DMS 273 treated with DMSO at 0.1 percent for 48 hours (cell line): ENCODE measurements at regions not wholly inside any gene's neighbourhood (a gene's known extent, or its start where the extent isn't known, plus 50 kb on each side); places are given as distances from the start of the nearest gene placed in this dataset.
A peak's percentile ranks its signal among the peaks of the same experiment; 100 is the strongest.

Experiments used
- DNase-seq: peaks from one replicate; lab custom pipeline; 2025; lab: John Stamatoyannopoulos, UW

DNA sequence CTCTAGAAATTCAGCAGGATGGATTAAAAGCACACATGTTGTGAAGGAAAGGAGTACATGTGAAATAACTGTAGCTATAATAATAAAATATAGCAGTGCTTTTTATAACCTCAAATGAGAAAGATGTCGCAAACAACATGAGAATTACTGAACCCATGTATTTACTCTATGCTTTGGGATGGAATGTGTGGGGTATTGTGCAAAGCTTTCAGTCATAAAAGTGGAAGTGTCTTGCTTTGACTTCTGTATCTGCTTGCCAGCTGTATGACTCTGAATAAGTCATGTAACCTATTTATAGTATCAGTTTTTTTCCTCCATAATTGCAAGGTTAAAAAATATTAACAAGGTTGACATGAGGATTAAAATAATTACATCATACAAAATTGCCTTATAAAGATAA lies 519.3 kb upstream of the CADM2 start:
- no peak for DNase-seq

DNA sequence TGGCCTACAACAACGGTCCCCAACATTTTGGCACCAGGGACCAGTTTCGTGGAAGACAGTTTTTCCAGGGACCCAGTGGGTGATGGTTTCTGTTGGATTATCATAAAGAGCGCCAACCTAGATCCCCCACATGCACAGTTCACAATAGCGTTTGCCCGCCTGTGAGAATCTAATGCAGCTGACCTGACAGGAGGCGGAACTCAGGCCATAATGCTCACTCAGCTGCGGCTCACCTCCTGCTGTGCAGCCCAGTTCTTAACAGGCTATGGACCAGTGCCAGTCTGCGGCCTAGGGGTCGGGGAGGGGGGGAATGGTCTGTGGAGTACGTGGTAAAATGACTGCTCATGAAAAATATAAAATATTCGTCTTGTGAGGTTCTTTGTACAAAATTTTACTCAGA lies 518.5 kb upstream of the CADM2 start:
- DNase-seq: no peak

DNA sequence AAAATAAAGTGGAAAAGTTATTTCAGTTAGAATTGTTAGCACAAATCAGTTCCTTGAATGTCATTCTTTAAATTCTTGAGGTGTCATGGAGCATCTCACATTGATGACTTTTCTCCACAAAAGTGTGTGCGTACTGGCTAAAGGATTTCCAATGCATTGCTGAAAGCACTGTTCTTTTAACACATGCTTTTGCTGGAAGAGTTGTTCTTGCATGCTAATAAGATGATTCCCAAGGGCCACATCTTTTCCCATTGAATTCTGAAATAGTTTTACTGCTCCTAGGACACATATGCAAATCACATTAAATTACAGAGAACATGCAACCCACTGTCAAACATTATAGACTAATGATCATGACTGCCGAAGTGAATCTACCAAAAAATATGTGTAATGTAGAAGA lies 516.3 kb upstream of the CADM2 start:
- DNase-seq: no peak

DNA sequence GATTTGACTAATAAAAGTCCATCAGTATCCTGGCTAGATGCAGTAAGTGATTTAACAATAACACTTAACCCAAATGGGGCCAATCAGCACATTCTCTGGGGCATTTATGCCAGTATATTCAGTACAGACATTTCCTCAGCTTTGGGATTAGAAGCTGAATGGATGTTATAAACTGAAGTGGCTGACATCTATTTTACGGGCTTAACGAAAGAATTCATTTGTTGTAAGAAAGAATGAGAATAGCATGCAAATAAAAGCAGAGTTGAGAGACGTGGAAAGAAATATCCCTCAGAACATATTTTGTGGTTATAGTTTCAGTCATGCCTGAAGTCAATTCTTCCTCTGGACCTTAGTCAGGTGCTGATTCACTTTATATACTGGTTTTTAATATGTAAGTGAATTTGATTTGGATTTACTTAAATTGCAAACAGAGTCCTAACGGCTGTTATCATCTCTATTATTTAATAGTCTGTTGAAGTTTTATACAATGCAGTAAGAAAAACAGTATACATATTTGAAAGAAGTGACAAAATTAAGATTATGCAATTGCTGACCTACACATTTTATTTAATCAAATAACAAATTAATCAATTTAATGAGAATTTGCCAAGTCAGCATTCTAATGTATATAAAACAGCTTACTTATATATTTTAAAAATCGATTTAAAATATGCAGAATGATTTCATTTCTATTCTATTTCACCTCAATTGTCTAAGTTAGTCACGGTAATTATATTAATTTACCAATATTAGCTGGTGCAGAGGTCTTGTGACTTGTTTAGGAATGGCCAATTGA lies 513.9 kb upstream of the CADM2 start:
- DNase-seq: no peak

DNA sequence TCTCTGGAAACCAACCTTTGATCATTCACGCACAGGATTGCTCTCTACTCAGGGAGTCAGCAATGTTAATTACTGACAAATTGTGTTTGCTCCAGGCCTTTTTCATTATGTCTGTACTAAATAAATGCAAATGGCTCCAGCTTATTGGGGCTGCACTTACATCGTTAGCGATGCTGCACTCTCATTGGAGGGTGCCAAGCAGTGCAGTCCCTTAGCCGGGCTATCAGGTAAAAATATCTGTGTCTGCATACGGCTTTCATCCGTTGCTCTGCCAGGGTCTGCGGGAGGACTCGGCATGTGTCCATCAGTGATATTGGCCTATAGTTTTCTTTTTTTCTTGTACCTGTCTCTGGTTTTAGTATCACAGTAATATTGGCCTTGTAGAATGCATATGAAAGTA lies 471.5 kb upstream of the CADM2 start:
- DNase-seq: no peak

DNA sequence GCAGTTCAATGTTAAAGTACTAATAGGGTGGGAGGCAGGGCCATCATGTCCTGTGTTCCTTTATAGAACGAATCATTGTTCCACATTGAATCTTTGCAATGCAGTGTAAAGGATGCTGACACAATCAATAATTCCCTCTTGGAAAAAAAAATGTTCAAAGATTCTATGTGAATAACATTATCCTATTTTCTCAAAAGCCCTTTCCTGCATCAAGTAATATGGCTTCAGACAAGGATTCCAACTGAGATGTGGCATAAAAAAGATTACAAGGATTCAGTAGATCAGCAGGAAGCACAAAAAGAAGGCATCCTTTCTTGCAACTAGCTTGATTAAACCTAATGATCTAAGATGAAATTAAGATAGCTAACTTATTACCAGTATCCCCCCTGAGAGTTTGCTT lies 454.0 kb upstream of the CADM2 start:
- no peak for DNase-seq

DNA sequence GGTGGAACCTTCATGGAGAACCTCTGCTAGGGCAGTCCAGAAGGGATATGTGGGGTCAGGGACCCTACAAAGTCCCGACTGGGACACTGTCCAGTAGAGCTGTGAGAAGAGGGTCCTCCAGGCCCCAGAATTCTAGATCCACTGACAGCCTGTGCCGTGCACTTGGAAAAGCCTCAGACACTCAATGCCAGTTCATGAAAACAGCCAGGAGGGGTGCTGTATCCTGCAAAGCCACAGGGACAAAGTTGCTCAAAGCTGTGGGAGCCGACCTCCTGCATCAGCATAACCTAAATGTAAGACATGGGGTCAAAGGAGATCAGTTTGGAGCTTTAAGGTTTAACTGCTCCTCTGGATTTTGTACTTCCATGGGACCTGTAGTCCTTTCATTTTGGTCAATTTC lies 448.8 kb upstream of the CADM2 start:
- no peak for DNase-seq

DNA sequence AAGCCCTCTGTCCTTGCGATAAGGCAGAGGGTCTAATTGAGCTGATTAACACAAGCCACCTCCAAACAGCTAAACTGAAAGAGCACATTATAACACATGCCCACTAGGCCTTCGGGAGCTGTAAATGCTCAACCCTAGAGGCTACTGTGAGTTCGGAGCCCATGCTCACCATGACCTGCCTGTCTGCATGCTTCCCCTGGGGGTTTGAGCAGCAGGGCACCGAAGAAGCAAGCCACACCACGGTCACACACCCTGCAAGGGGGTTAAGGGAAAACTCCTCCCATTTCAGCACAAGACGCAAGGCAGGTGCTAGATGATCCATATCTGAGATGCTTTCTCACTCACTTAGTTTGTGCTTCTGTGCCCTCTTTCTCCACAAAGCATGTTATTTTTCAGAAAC lies 435.9 kb upstream of the CADM2 start:
- DNase-seq: no peak

DNA sequence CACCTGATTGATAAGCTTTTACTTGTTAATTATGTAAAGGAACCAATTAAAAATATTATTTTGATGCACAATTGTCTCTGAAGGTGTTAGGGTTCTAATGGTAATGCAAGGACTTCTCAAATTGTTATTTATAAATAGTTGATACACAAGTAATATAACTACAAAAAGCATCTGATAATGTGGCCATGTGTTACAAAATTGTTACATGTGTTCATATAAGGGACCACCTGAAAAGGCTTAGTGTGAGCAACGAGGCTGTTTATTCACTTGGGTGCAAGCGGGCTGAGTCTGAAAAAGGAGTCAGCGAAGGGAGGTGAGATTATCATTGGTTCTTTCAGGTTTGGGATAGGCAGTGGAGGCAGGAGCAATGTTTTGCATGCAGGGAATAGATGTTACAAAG lies 421.9 kb upstream of the CADM2 start:
- no peak for DNase-seq

DNA sequence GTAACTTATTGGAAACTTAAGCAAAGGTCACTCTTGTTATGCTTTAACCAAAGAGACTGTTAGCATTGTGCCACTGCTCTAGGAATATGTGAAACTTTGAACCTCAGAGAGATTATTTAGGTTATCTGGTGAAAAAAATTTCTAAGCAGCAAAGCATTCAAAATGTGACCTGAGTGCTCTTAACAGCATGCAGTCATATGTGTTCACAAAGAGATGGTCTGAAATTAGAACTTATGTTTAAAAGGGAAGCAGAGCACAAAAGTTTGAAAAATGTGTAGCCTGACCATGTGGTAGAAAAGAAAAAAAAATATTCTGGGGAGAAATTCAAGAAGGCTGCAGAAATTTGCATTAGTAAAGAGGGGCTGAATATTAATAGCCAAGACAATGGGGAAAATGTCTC lies 420.2 kb upstream of the CADM2 start:
- no peak for DNase-seq

DNA sequence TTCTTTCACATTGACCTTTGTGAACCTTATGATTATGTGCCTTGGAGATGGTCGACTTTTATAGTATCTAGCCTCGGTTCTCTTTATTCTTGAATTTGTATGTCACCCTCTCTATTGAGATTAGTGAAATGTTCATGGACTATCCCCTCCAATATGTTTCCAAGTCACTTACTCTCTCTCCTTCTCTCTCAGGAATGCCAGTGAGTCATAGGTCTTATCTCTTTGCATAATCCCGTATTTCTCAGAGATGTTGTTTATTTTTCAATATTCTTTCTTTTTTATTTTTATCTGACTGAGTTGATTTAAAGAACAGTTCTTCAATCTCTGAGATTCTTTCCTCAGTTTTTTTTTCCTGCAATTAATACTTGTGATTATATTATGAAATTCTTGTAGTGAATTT lies 411.6 kb upstream of the CADM2 start:
- no peak for DNase-seq

DNA sequence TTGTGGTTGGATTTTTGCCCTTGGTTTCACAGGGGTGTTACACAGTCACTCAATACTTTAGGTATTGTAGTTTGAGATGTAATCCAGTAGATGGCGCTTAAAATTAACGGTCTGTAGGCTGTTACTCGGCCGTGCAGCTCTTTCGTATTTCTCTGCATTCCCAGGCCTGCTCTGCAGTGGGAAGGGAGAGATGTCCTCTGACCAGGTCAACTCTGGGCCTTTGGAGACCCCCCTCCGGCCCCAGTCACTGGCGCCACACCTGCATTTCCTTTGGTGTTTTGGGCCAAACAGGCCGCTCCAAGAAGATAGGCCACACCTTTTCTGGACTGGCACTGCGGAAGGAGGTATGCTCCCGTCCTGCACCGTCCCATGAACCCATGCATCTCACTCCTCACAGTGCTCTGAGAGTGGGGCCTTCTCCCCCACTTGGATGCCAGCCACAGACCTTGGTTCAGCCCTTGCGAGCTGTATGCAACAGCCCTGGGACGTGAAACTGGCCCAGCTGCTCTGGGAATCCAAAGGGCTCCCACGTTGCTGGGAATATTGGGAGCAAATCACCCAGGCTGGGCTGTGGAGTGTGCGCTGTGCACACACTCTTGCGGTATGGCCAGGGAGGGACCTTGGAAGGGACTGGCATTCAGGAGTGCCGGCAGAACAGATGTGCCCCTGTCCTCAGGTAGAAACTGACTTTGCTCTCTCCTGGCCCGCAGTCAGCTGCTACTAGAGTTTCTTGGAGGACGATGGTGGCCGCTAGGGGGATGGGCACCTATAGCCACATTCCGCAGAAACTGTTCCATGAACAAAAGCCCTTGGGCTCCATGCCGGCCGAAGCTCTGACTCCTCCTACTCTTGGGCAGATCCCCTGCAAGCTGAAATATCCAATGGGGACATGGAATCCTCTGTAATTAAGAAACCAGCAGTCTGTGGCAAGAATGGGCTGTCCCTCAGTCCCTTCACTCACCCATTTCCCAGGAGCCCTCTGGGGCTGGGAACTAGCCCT lies 410.5 kb upstream of the CADM2 start:
- no peak for DNase-seq

DNA sequence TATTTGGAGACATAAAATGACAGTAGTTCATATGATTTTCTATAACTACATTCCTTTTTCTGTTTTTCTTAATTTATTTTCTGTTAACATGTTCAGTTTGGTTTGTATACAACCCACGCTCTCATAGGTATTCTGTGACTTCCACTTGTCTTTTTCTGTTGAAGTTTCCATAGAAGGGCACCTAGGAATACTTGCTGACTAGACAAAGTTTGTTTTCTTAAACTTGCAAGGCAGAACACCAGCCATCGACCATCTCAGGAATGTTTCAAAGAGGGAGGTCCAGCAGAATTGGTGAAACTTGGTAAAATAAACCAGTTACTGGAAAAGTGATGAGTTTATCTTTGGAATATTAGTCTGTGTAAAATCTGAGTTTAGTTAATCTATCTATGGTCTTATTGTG lies 403.2 kb upstream of the CADM2 start:
- no peak for DNase-seq

DNA sequence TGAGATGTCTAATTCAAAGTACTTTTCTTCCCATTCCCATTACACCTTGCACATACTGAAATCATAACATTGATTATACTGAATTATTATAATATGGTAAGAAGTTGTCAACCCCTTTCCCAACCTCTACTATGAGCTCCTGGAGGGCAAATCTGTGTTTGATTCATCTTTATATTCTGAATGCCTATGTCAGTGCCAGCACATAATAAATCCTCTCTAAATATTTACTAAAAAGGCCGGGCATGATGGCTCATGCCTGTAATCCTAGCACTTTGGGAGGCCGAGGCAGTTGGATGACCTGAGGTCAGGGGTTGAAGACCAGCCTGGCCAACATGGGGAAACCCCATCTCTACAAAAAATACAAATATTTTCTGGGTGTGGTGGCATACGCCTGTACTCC lies 392.5 kb upstream of the CADM2 start:
- DNase-seq: no peak

DNA sequence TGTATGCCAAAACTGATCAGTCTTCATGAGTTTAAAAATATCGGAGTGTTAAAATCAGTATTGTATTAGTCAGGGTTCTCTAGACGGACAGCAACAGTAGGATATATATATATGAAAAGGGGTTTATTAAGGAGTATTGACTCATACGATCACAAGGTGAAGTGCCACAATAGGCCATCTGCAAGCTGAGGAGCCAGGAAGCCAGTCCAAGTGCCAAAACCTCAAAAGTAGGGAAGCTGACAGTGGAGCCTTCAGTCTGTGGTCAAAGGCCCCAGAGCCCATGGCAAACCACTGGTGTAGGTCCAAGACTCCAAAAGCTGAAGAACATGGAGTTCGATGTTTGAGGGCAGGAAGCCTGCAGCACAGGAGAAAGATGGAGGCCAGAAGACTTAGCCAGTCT lies 391.0 kb upstream of the CADM2 start:
- no peak for DNase-seq

DNA sequence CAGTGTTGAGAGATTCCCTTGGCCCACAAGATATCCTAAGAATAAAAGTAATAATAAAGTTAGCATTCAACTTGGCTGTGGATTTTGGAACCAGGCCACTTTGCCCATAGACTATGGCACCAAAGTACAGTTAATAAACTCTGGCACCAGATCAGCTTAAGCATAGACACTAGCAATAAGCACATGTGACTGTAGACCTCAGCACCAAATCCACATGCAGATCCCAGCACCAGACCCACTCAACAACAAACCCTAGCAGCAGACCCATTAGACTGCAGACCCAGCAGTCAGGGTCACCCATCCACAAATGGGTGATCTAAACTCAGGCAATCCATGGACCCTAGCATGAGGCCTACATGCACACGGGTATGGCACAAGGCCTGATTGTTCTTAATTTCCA lies 384.8 kb upstream of the CADM2 start:
- no peak for DNase-seq

DNA sequence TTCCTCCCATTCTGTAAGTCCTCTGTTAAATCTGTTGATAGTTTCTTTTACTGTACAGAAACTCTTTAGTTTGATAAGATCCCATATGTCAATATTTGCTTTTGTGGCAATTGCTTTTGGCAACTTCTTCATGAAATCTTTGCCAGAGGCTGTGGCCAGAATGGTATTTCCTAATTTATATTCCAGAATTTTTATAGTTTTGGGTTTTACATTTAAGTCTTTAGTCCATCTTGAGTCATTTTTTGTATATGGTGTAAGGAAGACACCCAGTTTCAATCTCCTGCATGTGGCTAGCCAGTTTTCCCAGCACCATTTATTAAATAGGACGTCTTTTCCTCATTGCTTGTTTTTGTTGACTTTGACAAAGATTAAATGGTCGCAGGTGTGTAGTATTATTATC lies 372.4 kb upstream of the CADM2 start:
- no peak for DNase-seq

DNA sequence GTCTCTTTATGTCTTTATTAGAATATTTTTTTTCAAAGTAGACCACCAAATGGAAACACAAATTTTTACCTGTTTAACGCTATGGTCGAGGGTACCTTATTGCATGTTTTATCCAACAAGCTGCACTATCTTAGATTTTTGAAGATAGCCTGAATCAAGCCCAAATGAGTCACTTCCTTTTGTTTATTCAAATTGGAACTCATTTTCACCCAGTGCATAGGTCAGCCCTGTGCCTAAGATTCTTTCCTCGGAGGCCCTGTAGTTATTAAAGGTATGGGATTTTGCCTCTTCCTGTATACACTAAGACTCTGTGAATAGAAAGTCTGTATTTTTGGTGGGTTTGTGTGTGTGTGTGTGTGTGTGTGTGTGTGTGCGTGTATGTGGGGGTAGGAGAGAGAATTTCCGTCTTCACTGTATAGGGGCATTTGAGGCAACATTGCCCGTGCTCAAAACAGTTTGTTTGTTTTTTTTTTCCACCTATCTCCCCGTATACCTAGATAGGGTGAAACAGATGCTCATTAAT lies 358.0 kb upstream of the CADM2 start:
- no peak for DNase-seq

DNA sequence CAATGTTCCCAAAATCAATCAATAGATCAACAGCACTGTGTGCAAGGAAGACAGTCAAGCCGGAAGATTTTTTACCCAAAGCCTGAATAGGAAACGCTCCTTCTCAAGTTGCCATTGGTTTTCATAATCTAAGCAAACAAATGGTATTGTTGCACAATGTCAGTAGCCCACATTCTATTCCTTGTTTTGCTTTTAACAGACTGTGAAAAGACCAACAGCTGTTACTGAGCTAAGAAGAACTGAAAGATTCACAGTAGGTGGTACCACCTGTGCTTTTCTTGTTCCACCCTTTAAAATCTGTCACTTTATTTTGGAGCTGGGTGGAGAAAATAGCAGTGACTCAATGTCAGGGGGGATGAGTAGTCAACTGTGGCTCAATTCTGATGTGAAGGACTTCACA lies 357.5 kb upstream of the CADM2 start:
- peak; percentile 93 for DNase-seq

DNA sequence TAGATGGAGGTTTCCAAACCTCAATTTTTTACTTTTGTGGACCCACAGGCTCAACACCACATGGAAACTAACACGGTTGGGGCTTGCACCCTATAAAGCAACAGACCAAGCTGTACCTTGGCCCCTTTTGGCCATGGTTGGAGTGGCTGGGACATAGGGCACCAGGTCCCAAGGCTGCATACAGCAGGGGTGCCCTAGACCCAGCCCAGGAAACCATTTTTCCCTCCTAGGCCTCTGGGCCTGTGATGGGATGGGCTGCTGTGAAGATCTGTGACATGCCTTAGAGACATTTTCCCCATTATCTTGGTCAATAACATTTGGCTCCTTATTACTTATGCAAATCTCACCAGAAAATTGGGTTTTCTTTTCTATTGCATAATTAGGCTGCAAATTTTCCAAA lies 337.0 kb upstream of the CADM2 start:
- no peak for DNase-seq

DNA sequence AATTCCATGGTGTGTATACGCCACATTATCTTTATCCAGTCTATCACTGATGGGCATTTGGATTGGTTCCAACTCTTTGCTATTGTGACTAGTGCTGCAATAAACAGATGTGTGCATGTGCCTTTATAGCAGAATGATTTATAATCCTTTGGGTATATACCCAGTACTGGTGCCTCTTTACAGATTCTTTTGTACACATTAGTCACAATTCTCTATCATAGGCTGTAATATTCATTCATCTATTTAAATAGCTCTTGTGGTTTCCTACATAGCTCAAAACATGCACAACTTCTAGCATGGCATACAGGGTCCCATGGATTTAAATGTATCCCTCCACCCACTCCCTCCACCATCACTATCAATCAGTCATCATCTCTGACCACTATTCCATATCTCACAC lies 324.1 kb upstream of the CADM2 start:
- DNase-seq: no peak

DNA sequence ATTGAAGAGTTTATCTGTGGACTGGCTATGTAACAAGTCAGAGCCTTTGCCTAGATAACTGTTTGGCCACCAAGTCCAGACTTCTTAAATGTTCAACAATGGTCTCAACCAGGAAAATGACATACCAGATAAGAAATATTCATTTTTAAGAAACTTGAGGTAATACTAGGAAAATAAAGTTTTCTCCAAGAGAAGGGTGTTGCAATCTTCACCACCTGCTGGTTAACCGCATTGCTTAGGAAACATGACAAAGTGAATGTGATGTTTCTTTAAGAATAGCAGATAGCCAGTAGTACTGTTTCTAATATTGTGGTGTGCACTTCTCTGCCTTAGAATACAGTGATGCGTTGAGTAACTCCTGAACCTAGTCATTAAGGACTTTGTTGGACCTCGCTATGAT lies 321.5 kb upstream of the CADM2 start:
- DNase-seq: no peak

DNA sequence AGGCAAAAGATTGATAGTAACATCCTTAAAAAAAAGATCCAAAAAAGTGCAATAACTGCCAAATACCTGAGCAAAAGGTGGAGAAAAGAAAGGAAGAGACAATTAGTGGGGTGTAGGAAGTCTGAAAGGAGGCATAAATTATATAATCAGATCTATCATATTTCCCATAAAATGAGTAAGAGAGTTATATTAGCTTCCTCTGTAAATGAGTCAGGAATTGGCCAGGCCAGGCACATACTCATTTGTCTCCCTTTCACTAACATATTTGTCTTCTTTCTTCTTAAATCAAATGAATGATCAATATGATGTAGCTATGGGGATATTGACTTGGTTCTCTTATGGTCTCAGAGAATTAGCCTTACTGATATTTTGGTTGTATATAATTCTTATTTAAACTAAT lies 292.3 kb upstream of the CADM2 start:
- no peak for DNase-seq
